ENCODE measurements at regions not wholly inside any gene's neighbourhood (a gene's known extent, or its start where the extent isn't known, plus 50 kb on each side); places are given as distances from the start of the nearest gene placed in this dataset.

GRCh38 chr13:110782185-110782584, 68.7 kb downstream of the ING1 start:
- H3K4me3 ChIP-seq (ENCODE audit: low read depth, low read length): no peak overlapping the region
- no peak for TF ChIP-seq CTCF (IDR thresholded peaks at IDR 0.05; ENCODE audit: low read depth, low read length)
- in situ Hi-C loops (cut with HindIII; ENCODE audit: low sequenced_read_pairs): no loop called here
- DNase-seq (ENCODE audit: low read depth, low spot score): no peak

DNA sequence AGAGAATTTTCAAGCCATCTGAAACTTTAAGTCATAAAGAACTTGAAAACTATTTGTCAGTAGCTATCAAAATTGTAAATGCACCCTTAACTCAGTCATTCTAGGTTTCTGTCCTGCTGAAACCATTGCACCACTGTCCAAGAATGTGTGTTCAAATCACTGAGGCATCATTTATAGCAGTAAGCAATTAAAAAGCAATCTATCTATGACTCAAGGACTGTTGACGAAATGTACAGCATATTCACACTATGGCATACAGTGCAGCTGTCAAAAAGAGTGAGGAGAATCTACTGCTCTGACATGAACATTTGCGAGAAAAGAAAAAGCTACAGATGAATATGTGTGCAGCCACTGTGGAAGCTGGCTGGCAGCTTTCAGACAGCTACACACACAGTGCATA, 71.2 kb downstream of the ING1 start:
- in situ Hi-C loops (cut with HindIII; ENCODE audit: low sequenced_read_pairs): no loop called here
- no peak for DNase-seq (ENCODE audit: low read depth, low spot score)
- no peak overlapping the region for H3K4me3 ChIP-seq (ENCODE audit: low read depth, low read length)
- TF ChIP-seq CTCF (IDR thresholded peaks at IDR 0.05; ENCODE audit: low read depth, low read length): no peak

GRCh38 chr13:110788778-110789177, 75.3 kb downstream of the ING1 start:
- no peak for TF ChIP-seq CTCF (IDR thresholded peaks at IDR 0.05; ENCODE audit: low read depth, low read length)
- in situ Hi-C loops (cut with HindIII; ENCODE audit: low sequenced_read_pairs): no loop called here
- H3K4me3 ChIP-seq (ENCODE audit: low read depth, low read length): no peak overlapping the region
- DNase-seq (ENCODE audit: low read depth, low spot score): no peak

GRCh38 chr13:110789871-110790270, 76.4 kb downstream of the ING1 start:
- TF ChIP-seq CTCF (IDR thresholded peaks at IDR 0.05; ENCODE audit: low read depth, low read length): no peak
- in situ Hi-C loops (cut with HindIII; ENCODE audit: low sequenced_read_pairs): no loop called here
- no peak for DNase-seq (ENCODE audit: low read depth, low spot score)
- no peak overlapping the region for H3K4me3 ChIP-seq (ENCODE audit: low read depth, low read length)

- TF ChIP-seq CTCF (IDR thresholded peaks at IDR 0.05; ENCODE audit: low read depth, low read length): no peak
- no peak for DNase-seq (ENCODE audit: low read depth, low spot score)
- in situ Hi-C loops (cut with HindIII; ENCODE audit: low sequenced_read_pairs): no loop called here
- H3K4me3 ChIP-seq (ENCODE audit: low read depth, low read length): no peak overlapping the region
Measured at GRCh38 chr13:110790371-110790770, 76.9 kb downstream of the ING1 start.

DNA sequence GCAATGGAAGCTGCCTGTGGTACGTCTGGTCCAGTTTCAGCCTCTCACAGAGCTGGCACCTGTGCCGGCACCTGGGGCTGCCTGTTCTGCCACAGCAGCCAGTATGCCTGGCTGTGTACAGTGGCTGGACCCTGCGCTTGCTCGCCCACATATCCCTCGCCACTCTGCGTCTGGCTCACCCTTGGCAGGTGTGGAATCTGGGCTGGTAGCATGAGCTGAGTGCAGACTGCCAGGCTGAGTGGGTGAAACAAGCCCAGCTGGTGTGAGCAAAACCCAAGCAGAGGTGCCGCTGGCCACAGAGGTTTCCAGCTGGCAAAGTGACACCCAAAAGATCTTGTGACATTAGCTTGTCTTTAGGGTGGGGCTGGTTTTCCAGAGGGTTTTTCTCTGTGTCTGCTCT, 80.7 kb downstream of the ING1 start:
- TF ChIP-seq CTCF (IDR thresholded peaks at IDR 0.05; ENCODE audit: low read depth, low read length): no peak
- no peak for DNase-seq (ENCODE audit: low read depth, low spot score)
- H3K4me3 ChIP-seq (ENCODE audit: low read depth, low read length): no peak overlapping the region
- in situ Hi-C loops (cut with HindIII; ENCODE audit: low sequenced_read_pairs): no loop called here
